T-helper 9 cell (primary cell): ENCODE measurements at regions not wholly inside any gene's neighbourhood (a gene's known extent, or its start where the extent isn't known, plus 50 kb on each side); places are given as distances from the start of the nearest gene placed in this dataset.
"Not testable (repeated sequence)": the region's sequence is repeated elsewhere in the genome, so short reads cannot be mapped to it uniquely, and the experiment has no call there.

Source experiments
- DNase-seq: peaks from one replicate; pipeline ENCODE4 v3.0.0-alpha.2; 2020

DNA sequence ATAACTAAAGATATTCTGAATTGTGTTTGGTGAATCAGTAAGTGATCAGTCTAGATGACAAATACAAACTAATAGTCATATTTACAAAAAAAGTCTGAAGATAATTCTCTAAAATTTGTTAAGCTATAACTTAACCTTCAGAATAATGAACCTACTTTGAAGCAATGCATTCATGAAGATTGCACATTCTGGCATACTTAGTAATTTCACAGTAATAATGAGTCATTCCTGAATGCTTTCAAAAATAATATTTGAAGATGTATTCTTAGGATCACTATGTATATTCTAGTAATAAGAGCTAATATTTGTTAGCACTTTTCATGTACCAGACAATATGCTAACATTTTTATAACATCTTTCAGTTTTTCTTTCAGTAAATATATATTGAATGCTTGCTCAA, 756.7 kb upstream of the SLIT2 start:
- DNase-seq = no peak

- no peak for DNase-seq
Measured at GRCh38 chr4:19492606-19493005, 759.1 kb upstream of the SLIT2 start.

GRCh38 chr4:19486400-19486799, 765.3 kb upstream of the SLIT2 start:
- DNase-seq = no peak

- DNase-seq = no peak
Measured at GRCh38 chr4:19478791-19479190, 772.9 kb upstream of the SLIT2 start.

- no peak for DNase-seq
Measured at GRCh38 chr4:19473569-19473968, 778.1 kb upstream of the SLIT2 start.

GRCh38 chr4:19472666-19473065, 779.0 kb upstream of the SLIT2 start:
- no peak for DNase-seq

DNA sequence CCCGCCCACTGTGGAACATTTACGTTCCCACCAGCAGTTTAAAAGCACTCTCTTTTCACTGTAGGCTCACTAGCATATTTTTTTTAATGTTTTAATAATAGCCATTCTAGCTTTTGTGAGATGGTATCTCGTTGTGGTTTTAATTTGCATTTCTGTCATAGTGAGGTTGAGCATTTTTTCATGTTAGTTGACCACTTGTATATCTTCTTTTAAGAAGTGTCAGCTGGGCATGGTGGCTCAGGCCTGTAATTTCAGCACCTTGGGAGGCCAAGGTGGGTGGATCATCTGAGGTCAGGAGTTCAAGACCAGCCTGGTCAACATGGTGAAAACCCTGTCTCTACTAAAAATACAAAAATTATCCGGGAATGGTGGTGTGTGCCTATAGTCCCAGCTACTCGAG, 781.7 kb upstream of the SLIT2 start:
- DNase-seq = not testable (repeated sequence)

DNA sequence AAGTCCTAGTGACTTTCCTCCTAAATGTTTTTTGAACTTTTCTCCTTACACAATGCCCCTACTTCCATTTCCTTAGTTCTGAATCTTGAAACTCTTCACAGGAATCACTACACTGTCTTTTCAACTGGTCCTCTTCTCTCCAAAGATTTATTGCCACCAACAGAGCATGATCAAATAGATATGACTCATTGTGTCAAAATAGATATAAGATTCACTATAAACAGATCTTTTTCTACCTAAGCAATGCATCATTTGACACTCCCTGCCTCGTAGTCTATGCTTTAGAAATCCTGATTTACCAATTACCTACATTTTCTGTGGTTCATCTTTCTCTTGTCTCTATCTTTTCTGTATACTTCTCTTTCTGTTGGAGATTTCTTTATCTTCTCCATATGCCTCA, 789.6 kb upstream of the SLIT2 start:
- DNase-seq = no peak

DNA sequence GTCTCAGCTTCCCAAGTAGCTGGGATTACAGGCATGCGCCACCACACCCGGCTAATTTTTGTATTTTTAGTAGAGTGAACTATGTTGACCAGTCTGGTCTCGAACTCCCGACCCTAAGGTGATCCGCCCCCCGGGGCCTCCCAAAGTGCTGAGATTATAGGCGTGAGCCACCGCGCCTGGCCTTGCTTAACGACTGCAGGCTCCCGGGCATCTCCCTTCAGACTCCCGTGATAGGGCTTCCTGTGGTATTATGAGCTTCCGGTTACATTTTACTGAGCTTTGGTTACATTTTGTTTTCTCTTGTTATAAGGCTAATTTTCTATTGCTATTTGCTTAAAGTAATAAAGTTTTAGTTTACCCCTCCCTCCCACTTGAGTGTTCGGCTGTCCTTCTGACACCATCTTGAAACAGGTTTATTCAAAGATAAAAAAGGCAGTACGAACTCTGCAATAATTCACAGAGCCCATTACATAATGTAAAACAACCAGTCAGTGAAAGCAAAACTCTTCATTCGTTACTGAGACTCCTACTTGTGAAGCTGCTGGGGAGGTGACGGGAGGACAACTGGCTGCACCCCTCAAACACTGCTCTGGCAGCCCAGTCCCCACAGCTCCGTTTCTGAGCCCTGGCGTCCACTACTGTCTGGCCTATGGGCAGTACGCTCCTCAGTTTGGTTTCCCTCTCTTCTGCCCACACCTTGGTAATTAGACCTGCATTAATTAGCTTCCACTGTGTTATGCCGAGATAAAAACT, 795.7 kb upstream of the SLIT2 start:
- DNase-seq = no peak

GRCh38 chr4:19455196-19455595, 796.5 kb upstream of the SLIT2 start:
- DNase-seq = no peak

- DNase-seq = no peak
Measured at GRCh38 chr4:19438233-19438632, 813.5 kb upstream of the SLIT2 start.

GRCh38 chr4:19437008-19437407, 814.7 kb upstream of the SLIT2 start:
- DNase-seq = no peak

GRCh38 chr4:19429684-19430083, 822.0 kb upstream of the SLIT2 start:
- DNase-seq = no peak

DNA sequence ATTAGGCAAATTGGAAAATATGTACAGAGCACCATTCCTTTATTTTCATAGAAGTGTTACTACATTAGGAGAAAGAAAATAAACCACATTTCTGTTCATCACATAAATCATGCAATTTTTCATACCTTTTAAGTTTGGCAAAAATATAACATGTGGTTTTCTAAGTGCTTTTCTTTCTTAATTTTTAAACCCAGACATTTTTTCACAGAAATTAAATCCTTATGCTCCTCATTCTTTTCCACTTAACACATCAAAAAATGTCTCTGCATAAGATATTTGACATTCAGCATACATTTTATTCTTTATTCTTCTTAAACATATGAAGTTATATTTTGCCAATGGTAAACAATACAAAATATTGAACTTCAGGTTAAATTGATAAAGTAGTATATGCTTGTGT, 826.6 kb upstream of the SLIT2 start:
- DNase-seq = no peak

DNA sequence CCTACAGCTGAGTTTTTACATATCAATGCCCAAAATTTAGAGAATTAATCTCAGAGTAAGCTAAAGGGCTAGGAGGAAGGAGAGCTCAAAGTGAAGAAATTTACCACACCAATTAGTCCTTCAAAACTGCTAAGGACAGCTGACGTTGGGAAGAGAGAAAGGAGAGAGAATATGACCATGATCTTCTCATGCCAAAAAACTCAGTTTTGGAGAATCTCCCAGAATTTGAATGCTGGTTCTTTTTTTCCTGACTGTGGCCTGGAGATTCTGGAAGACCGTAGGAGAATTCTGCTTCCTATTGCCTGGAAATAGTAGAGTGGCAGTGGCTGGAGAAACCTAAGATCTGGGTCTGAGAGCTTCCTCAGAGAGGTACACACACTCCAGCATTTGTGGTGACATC, 834.4 kb upstream of the SLIT2 start:
- DNase-seq = no peak

DNA sequence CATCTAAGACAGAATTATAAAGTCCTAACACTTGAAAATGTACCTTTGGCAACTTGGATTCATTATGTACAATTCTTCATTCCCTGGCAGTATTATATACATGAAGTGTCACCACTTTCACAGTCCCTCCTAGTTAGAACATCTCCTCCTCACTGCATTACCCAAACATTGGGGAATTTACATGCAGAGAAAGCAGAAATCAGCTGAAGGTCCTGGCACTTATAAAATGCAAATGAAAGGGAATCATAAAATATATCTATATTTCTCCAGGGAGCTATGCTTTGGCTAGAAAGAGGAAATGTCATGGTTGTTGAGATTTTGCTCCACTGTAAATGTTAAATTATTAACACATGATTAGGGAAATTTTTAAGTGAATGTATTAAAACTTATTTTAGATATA, 835.6 kb upstream of the SLIT2 start:
- DNase-seq = no peak

GRCh38 chr4:19408490-19408889, 843.2 kb upstream of the SLIT2 start:
- no peak for DNase-seq

- DNase-seq = no peak
Measured at GRCh38 chr4:19406789-19407188, 844.9 kb upstream of the SLIT2 start.

DNA sequence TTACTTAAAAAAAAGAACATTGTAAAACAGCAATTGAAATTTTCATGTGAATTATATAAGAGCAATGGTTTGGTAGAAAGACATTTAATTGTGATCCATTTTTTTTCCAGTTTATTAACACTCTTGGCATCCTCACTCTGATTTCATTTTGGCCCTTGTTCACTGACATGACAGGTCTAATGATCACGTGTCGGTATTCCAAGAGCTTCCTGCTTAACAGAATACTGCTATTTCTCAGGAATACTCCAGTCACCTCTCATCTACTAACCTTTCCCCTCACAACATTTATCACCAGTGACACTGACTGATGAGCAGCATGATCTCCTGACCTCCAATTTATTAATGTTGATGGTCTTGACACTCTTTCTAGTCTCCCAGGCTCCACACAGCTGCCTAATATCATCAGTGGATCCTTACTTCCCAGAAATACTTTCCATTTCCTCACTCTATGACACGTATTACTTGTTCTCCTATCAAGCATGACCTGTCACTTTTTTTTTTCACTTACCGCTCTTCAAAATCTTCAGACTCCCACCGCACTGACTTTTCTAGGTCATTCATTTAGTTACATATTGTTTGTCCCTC, 847.8 kb upstream of the SLIT2 start:
- DNase-seq = no peak

DNA sequence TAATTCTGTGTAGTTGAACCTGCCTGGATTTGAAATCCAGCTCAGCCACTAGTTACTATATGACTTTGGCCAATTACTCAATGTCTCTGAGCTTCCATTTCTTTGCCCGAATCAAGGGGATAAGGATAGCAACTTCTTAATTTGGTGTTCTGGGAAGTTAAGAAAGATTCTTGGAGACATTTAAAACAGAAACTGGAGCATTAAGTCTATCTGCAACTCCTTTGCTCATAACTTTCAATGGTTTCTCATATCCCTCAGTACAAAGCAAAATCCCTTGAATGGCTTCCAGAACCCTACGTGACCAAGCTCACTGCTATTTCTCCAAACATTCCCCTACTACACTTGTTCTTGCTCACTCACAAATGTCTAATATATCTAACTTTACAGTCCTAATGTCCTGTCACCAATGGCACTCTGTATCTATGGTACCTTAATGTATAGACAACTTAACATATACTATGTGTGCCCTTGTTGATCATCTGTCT, 849.1 kb upstream of the SLIT2 start:
- no peak for DNase-seq

DNA sequence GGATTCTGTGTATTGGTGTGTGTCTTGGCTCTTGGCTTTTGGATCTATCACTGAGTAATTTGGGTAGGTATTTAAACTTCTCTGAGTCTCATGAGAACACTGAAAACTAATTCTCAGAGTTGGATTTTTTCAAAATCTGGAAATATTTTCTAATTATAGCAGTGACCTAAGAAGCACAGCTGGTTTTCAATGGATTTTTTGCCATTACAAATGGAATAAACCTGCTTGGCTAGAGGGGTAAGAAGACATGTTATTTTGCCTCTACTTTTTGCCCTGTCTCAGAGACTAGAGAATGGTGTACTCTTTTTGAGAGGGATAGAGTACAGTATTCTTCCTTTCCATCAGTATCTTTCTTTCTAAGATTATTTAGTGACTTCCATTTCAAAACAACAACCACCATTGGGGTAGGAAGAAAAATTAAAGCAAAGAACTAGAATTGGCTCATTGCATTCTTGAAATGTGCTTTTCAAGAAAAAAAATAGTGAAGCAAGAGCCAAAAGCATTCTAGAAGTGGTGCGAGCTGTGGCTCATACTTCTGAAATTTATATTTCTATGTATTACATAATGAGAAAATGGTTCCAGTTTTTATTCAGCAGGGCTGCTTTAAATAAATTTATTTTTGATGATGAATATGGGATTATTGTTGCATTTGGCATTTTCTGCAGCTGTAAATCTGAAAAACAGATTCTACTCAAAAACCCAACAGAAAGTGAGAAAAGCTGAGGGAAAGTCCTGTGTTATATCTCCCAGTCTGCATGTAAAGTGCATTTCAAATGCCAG, 850.2 kb upstream of the SLIT2 start:
- no peak for DNase-seq

- DNase-seq = no peak
Measured at GRCh38 chr4:19400820-19401219, 850.9 kb upstream of the SLIT2 start.

GRCh38 chr4:19399001-19399400, 852.7 kb upstream of the SLIT2 start:
- no peak for DNase-seq

- DNase-seq = no peak
Measured at GRCh38 chr4:19386786-19387185, 864.9 kb upstream of the SLIT2 start.
